ENCODE measurements at regions not wholly inside any gene's neighbourhood (a gene's known extent, or its start where the extent isn't known, plus 50 kb on each side); places are given as distances from the start of the nearest gene placed in this dataset.
"Not testable (repeated sequence)": the region's sequence is repeated elsewhere in the genome, so short reads cannot be mapped to it uniquely, and the experiment has no call there.

GRCh38 chr16:29259635-29260457, 146.7 kb downstream of the NPIPB11 start:
- H3K4me1 ChIP-seq (ENCODE audit: low read depth); DNase-seq; H3K9me3 ChIP-seq; ATAC-seq; H3K36me3 ChIP-seq (ENCODE audit: low read depth); intact Hi-C loops (cut with DNase I, micrococcal nuclease); H3K4me3 ChIP-seq: not testable (repeated sequence)

GRCh38 chr16:29258946-29259634, 147.4 kb downstream of the NPIPB11 start:
- H3K4me1 ChIP-seq (ENCODE audit: low read depth); H3K36me3 ChIP-seq (ENCODE audit: low read depth); intact Hi-C loops (cut with DNase I, micrococcal nuclease); H3K4me3 ChIP-seq; H3K9me3 ChIP-seq; ATAC-seq; DNase-seq: not testable (repeated sequence)

DNA sequence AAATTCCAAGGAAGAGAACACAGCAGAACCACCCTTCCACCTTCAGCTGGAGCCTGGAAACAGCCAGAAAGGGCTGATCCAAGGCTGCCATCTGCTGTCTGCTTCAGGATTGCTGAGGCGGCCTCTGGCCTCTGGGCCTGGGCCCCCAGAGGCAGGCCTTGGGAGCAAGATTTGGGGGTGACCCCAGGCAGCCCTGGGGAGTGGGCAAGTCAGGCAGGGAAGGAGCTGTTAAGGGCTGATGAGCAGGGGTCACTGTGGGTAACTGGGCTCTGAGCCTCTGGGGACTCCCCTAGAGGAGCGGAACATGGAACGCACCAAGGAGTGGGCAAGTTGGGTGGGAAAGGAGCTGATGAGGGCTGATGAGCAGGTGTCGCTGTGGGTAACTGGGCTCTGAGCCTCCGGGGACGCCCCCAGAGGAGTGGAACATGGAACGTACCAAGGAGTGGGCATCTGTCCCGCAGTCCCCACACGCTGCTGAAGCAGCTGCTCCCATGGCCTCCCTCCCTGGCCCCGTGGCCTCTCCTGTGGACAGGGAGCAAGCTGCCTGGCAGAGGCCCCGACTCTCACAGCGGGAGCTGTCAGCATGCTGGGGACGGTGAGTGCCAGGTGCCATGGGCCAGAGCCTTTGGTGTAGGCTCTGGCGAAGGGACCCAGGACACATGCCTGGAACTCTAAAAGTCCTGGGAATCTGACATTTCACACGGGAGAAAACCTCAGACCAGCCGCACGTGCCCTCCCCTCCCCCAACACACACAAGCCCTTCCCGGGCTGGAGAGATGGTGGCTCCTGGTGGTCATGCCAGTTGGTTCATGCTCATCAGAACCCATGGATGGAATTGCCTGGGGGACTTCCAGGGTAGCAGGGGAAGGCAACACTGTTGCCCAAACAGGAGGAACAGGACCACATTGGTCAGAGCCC, 148.8 kb downstream of the NPIPB11 start:
- intact Hi-C loops (cut with DNase I, micrococcal nuclease); ATAC-seq; H3K4me1 ChIP-seq (ENCODE audit: low read depth); DNase-seq; H3K4me3 ChIP-seq; H3K9me3 ChIP-seq; H3K36me3 ChIP-seq (ENCODE audit: low read depth): not testable (repeated sequence)

GRCh38 chr16:29256501-29256981, 150.0 kb downstream of the NPIPB11 start:
- intact Hi-C loops (cut with DNase I, micrococcal nuclease): no loop called here
- no peak for TF ChIP-seq CTCF (IDR thresholded peaks at IDR 0.05)
- no peak overlapping the region for H3K4me3 ChIP-seq
- DNase-seq (no peak), ATAC-seq (no peak)
- H3K9me3 ChIP-seq: no peaks in the 10 kb centered on the region
- H3K36me3 ChIP-seq (ENCODE audit: low read depth): no peaks in the 10 kb centered on the region
- no peaks in the 10 kb centered on the region for H3K4me1 ChIP-seq (ENCODE audit: low read depth)

GRCh38 chr16:29255957-29256356, 150.6 kb downstream of the NPIPB11 start:
- H3K4me3 ChIP-seq; ATAC-seq; H3K36me3 ChIP-seq (ENCODE audit: low read depth); H3K9me3 ChIP-seq; H3K4me1 ChIP-seq (ENCODE audit: low read depth); intact Hi-C loops (cut with DNase I, micrococcal nuclease); DNase-seq: not testable (repeated sequence)

DNA sequence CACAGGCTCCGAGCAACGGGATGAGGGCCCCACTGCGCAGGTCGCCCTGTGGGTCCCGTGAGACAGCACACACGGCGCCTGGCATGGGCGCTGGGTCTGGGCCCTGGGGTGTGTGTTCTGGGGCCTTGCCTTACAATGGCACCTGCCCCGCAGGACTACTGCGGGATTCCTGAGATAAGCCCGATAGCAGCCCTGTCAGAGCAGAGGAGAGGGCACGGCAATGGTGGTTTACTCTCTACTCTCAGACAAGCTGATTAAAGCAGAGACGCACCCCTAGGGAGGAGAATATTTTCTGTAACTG, 151.1 kb downstream of the NPIPB11 start:
- H3K9me3 ChIP-seq; H3K36me3 ChIP-seq (ENCODE audit: low read depth); H3K4me3 ChIP-seq; ATAC-seq; DNase-seq; H3K4me1 ChIP-seq (ENCODE audit: low read depth); intact Hi-C loops (cut with DNase I, micrococcal nuclease): not testable (repeated sequence)

DNA sequence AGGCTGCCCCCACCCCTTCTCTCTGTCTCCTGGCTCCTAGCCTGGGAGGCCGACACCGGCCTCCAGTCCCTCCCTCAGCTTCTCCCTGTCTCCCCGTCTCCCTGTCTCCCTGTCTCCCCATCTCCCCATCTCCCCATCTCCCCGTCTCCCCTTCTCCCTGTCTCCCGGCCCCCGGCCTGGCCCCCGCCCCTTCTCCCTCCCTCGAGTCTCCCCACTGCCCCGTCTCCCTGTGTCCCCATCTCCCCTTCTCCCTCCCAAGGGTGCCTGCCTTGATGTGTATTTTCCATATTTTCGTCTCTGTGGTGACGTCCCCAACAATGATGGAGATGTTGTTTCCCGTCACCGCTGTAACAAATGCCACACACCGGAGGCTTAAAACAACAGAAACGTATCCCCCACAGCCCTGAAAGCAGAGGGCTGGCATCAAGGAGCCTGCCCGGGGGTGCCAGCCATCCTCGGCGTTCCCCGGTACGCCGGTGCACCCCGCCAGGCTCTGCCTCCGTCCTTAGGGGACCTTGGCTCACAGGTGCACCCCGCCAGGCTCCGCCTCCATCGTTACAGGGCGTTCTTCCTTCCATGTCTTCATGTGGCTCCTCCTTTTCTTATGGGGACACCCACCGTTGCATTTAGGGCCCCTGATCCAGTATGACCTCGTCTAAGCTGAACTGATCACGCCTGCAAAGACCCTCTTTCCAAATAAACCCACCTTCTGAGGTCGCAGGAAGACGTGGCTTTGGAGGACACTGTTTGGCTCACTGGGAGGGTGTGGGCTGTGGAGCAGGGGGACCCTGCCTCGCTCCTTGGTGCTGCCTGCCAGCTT, 151.6 kb downstream of the NPIPB11 start:
- ATAC-seq (no peak), DNase-seq (no peak)
- Histone ChIP-seq H3K4me3 (no peak overlapping the region), H3K36me3 (ENCODE audit: low read depth) (no peaks in the 10 kb centered on the region), H3K9me3 (no peaks in the 10 kb centered on the region), H3K4me1 (ENCODE audit: low read depth) (no peaks in the 10 kb centered on the region)
- TF ChIP-seq CTCF (IDR thresholded peaks at IDR 0.05): no peak
- intact Hi-C loops (cut with DNase I, micrococcal nuclease): no loop called here

DNA sequence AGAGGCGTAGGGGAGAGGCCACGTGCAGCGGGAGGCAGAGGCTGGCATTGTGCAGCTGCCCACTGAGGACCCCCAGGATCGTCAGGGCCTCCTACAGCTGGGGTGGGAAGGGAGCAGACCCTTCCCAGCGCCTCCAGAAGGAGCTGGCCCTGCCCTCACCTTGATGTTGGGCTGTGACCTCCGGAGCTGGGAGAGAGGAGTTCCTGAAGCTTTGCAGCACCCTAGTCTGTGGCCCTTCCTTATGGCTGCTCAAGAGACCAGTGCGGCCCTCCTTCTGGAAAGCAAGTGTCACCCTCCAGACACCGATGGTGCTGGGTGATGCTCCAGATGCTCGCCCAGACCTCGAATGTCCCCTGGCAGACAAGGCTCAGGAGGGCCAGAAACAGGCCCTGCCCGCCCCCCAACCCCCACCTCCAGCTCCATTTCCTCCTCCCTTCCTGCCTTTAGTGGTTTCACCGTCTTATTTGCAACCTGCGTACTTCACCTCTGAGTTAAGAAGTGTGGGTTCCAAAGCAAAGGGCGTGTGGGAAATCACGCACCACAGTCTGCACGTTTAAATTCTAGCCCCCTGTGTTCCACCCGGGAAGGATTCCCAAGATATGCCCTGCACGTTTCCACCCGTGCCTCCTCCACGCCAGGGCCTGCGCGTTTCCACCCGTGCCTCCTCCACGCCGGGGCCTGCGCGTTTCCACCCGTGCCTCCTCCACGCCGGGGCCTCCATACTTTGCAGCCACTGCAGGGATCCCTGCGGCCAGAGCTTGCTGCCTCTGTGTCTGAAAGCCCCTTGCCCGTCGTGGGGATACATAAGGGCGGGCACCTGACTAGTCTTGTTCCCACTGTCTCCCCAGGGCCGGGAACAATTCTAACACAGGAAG, 152.6 kb downstream of the NPIPB11 start:
- intact Hi-C loops (cut with DNase I, micrococcal nuclease): not testable (repeated sequence)

GRCh38 chr16:29253066-29253590, 153.4 kb downstream of the NPIPB11 start:
- not testable (repeated sequence) for H3K9me3 ChIP-seq, ATAC-seq, DNase-seq

More for the DNA sequence above, 152.6 kb downstream of the NPIPB11 start:
- not testable (repeated sequence) for H3K9me3 ChIP-seq; ATAC-seq; DNase-seq; H3K36me3 ChIP-seq (ENCODE audit: low read depth); H3K4me1 ChIP-seq (ENCODE audit: low read depth); H3K4me3 ChIP-seq

GRCh38 chr16:29252311-29252710, 154.2 kb downstream of the NPIPB11 start:
- H3K36me3 ChIP-seq (ENCODE audit: low read depth); H3K4me3 ChIP-seq; H3K9me3 ChIP-seq; DNase-seq; H3K4me1 ChIP-seq (ENCODE audit: low read depth); ATAC-seq; intact Hi-C loops (cut with DNase I, micrococcal nuclease): not testable (repeated sequence)

More at GRCh38 chr16:29253066-29253590, 153.4 kb downstream of the NPIPB11 start:
- H3K4me3 ChIP-seq; H3K4me1 ChIP-seq (ENCODE audit: low read depth); H3K36me3 ChIP-seq (ENCODE audit: low read depth); intact Hi-C loops (cut with DNase I, micrococcal nuclease): not testable (repeated sequence)

All from mucosa of descending colon (tissue), 3 donors.